SK-N-SH (cell line): ENCODE measurements at regions not wholly inside any gene's neighbourhood (a gene's known extent, or its start where the extent isn't known, plus 50 kb on each side); places are given as distances from the start of the nearest gene placed in this dataset.

ENCODE experiments used
- CTCF ChIA-PET: fragments of 300-600, 350-600 bp; formaldehyde crosslinking; extraction: SDS; loops from one replicate; lab custom pipeline; 2021; lab: Yijun Ruan, JAX
- POLR2A ChIA-PET: fragments of 350-600 bp; sonication (Branson Sonifier 250); formaldehyde crosslinking; extraction: SDS; loops from one replicate; lab custom pipeline; 2020; ENCODE audit warnings: antibody characterized with exemption, inconsistent platforms; lab: Yijun Ruan, JAX
- DNase-seq: peaks from one replicate; pipeline ENCODE4 v3.0.0; 2012
- H2AFZ ChIP-seq: fragments of 200-600 bp; sonication (generic); 2 replicates; pipeline ENCODE4 v1.8.1; 2016; ENCODE audit warnings: antibody characterized with exemption, mild to moderate bottlenecking, low read depth
- H3F3A ChIP-seq: fragments of 200-600 bp; sonication (generic); replicated peaks from 2 replicates; pipeline ENCODE3; 2016; ENCODE audit warnings: antibody characterized with exemption, mild to moderate bottlenecking; ENCODE audit not compliant: insufficient read depth
- H3K27ac ChIP-seq, 2 experiments: fragments of 200-500 bp in 1 of 2; fragments of 200-600 bp in 1 of 2; sonication (Bioruptor generic) in 1 of 2; sonication (generic), shearing (Covaris generic) in 1 of 2; 2 replicates each; pipeline versions ENCODE4 v1.5.1 to v1.6.1; 2014 to 2016; ENCODE audit warnings: low read depth in 2 of 2, inconsistent platforms in 1 of 2, low read length in 1 of 2, mild to moderate bottlenecking in 1 of 2, mixed read lengths in 1 of 2
- H3K27me3 ChIP-seq: fragments of 200-600 bp; sonication (generic), shearing (Covaris generic); 2 replicates; pipeline ENCODE4 v1.6.1; 2016; ENCODE audit warnings: mixed run types; ENCODE audit not compliant: insufficient read depth
- H3K36me3 ChIP-seq, 2 experiments: fragments of 200-500 bp in 1 of 2; fragments of 200-600 bp in 1 of 2; sonication (Bioruptor generic) in 1 of 2; sonication (generic) in 1 of 2; replicated peaks in 1 of 2; 2 replicates each; pipeline versions ENCODE3 to v1.5.1; 2014 to 2016; ENCODE audit warnings: low read length in 1 of 2, mild to moderate bottlenecking in 1 of 2; ENCODE audit not compliant: insufficient read depth in 2 of 2, control insufficient read depth in 1 of 2
- H3K4me1 ChIP-seq, 2 experiments: fragments of 200-500 bp in 1 of 2; fragments of 200-600 bp in 1 of 2; sonication (Bioruptor generic) in 1 of 2; sonication (generic), shearing (Covaris generic) in 1 of 2; 2 replicates each; pipeline versions ENCODE4 v1.5.1 to v1.6.1; 2014 to 2016; ENCODE audit warnings: low read depth in 1 of 2, low read length in 1 of 2, mixed run types in 1 of 2; ENCODE audit not compliant: insufficient read depth in 2 of 2, control insufficient read depth in 1 of 2
- H3K4me2 ChIP-seq: fragments of 200-600 bp; sonication (generic), shearing (Covaris generic); 2 replicates; pipeline ENCODE4 v1.6.1; 2017; ENCODE audit warnings: mixed run types
- H3K4me3 ChIP-seq, 2 experiments: fragments of 200-500 bp in 1 of 2; fragments of 200-600 bp in 1 of 2; sonication (Bioruptor generic) in 1 of 2; sonication (generic), shearing (Covaris generic) in 1 of 2; 2 replicates each; pipeline versions ENCODE4 v1.5.1 to v1.8.1; 2014 to 2016; ENCODE audit warnings: low read depth in 2 of 2, inconsistent platforms in 1 of 2, low read length in 1 of 2, mild to moderate bottlenecking in 1 of 2, mixed read lengths in 1 of 2, moderate library complexity in 1 of 2
- H3K79me2 ChIP-seq: fragments of 200-600 bp; sonication (generic); 2 replicates; pipeline ENCODE4 v1.8.1; 2017; ENCODE audit warnings: mild to moderate bottlenecking; ENCODE audit not compliant: insufficient read depth
- H3K9ac ChIP-seq: fragments of 200-600 bp; sonication (generic); 2 replicates; pipeline ENCODE4 v1.6.1; 2017; ENCODE audit warnings: mixed run types
- H3K9me2 ChIP-seq: fragments of 200-600 bp; sonication (generic); 2 replicates; pipeline ENCODE4 v1.6.1; 2017; ENCODE audit warnings: mixed run types
- H3K9me3 ChIP-seq: fragments of 200-600 bp; sonication (generic); 2 replicates; pipeline ENCODE4 v1.6.1; 2017; ENCODE audit warnings: mixed run types, mild to moderate bottlenecking, moderate library complexity
- H4K20me1 ChIP-seq: fragments of 200-600 bp; sonication (generic); 2 replicates; pipeline ENCODE4 v1.6.1; 2017; ENCODE audit warnings: mild to moderate bottlenecking, mixed run types; ENCODE audit not compliant: insufficient read depth
- CHD2 ChIP-seq: fragments of 150-350 bp; IDR thresholded peaks from 2 replicates; pipeline ENCODE4 v1.6.1; 2018; ENCODE audit warnings: low read length; ENCODE audit not compliant: partially characterized antibody
- EP300 ChIP-seq, 2 experiments: IDR thresholded peaks; 2 replicates each; pipeline versions ENCODE4 v1.4.0 to v1.6.1; 2012; ENCODE audit warnings: borderline replicate concordance in 1 of 2, low read depth in 1 of 2, low read length in 1 of 2
- FOSL2 ChIP-seq: IDR thresholded peaks from 2 replicates; pipeline ENCODE4 v1.4.0; 2012; ENCODE audit warnings: low read depth, mild to moderate bottlenecking, moderate library complexity, borderline replicate concordance
- GABPA ChIP-seq: IDR thresholded peaks from 2 replicates; pipeline ENCODE4 v1.4.0; 2012; ENCODE audit warnings: low read depth, mild to moderate bottlenecking
- MAX ChIP-seq: IDR thresholded peaks from 2 replicates; pipeline ENCODE4 v1.4.0; 2012; ENCODE audit warnings: low read depth
- MEF2A ChIP-seq: IDR thresholded peaks from 2 replicates; pipeline ENCODE4 v1.4.0; 2012; ENCODE audit warnings: low read depth, borderline replicate concordance
- MXI1 ChIP-seq: IDR thresholded peaks from 2 replicates; pipeline ENCODE4 v1.6.1; 2012; ENCODE audit warnings: mild to moderate bottlenecking, low read depth, low read length, improper control_type of control experiment
- NFIC ChIP-seq: IDR thresholded peaks from 2 replicates; pipeline ENCODE4 v1.4.0; 2012; ENCODE audit warnings: borderline replicate concordance
- NRF1 ChIP-seq: IDR thresholded peaks from 2 replicates; pipeline ENCODE4 v1.6.1; 2012; ENCODE audit warnings: low read depth, mild to moderate bottlenecking, low read length
- POLR2AphosphoS5 ChIP-seq: IDR thresholded peaks from 2 replicates; pipeline ENCODE4 v1.6.1; 2012; ENCODE audit warnings: low read depth, low read length
- RAD21 ChIP-seq: IDR thresholded peaks from 2 replicates; pipeline ENCODE4 v1.6.1; 2012; ENCODE audit warnings: mild to moderate bottlenecking, low read length
- SIN3A ChIP-seq: IDR thresholded peaks from 2 replicates; pipeline ENCODE4 v1.6.1; 2012; ENCODE audit warnings: low read depth, mild to moderate bottlenecking, low read length, moderate library complexity, borderline replicate concordance
- SMC3 ChIP-seq: IDR thresholded peaks from 2 replicates; pipeline ENCODE4 v1.6.1; 2012; ENCODE audit warnings: low read depth, low read length, improper control_type of control experiment
- TCF12 ChIP-seq: IDR thresholded peaks from 2 replicates; pipeline ENCODE4 v1.4.0; 2012
- USF1 ChIP-seq: IDR thresholded peaks from 2 replicates; pipeline ENCODE4 v1.4.0; 2012; ENCODE audit warnings: low read depth, borderline replicate concordance
- USF2 ChIP-seq: fragments of 150-350 bp; IDR thresholded peaks from 2 replicates; pipeline ENCODE4 v1.6.1; 2017; ENCODE audit warnings: antibody characterized with exemption, low read length, low read depth, borderline replicate concordance
- ZBTB33 ChIP-seq: IDR thresholded peaks from 2 replicates; pipeline ENCODE4 v1.4.0; 2012; ENCODE audit warnings: low read depth, borderline replicate concordance
- WGBS: methylation state at CpG from one replicate; pipeline ENCODE4 v1.1.6; 2017; ENCODE audit warnings: low lambda C conversion rate; 5-methylcytosine and 5-hydroxymethylcytosine counted together
- TF ChIP-seq, protein P1 (sequence below): IDR thresholded peaks from 2 replicates; pipeline ENCODE4 v1.6.1; 2012; ENCODE audit warnings: mild to moderate bottlenecking, low read depth, low read length, moderate library complexity
- TF ChIP-seq, protein P2 (sequence below): IDR thresholded peaks from 2 replicates; pipeline ENCODE4; 2012

GRCh38 chr18:65526099-65526498, 224.7 kb upstream of the CDH7 start:
- Histone ChIP-seq H3K9me3 (no peaks in the 10 kb centered on the region), H2AFZ (no peak overlapping the region), H3K36me3 (no peaks in the 10 kb centered on the region), H3K9ac (no peak overlapping the region), H3K4me3 (no peak overlapping the region), H3K27me3 (no peaks in the 10 kb centered on the region), H4K20me1 (no peaks in the 10 kb centered on the region), H3K79me2 (no peaks in the 10 kb centered on the region), H3K4me2 (no peak overlapping the region), H3K9me2 (no peaks in the 10 kb centered on the region), H3F3A (no peaks in the 10 kb centered on the region), H3K27ac (no peak overlapping the region), H3K4me1 (no peaks in the 10 kb centered on the region)
- 11% methylated on average over 1 of the region's 1 CpG for WGBS
- ChIA-PET CTCF (no interaction called here), POLR2A (no interaction called here)
- TF ChIP-seq SMC3 (no peak), TCF12 (no peak), EP300 (IDR thresholded peaks at IDR 0.05; ENCODE audit: borderline replicate concordance in 1 of 2, low read depth in 1 of 2, low read length in 1 of 2) (no peak), SIN3A (no peak), RAD21 (no peak), GABPA (no peak), CHD2 (no peak), ZBTB33 (no peak), MEF2A (no peak), NFIC (no peak), MXI1 (no peak), NRF1 (no peak), USF1 (no peak), FOSL2 (no peak), POLR2AphosphoS5 (no peak), USF2 (no peak), MAX (no peak)
- TF ChIP-seq, protein P1, sequence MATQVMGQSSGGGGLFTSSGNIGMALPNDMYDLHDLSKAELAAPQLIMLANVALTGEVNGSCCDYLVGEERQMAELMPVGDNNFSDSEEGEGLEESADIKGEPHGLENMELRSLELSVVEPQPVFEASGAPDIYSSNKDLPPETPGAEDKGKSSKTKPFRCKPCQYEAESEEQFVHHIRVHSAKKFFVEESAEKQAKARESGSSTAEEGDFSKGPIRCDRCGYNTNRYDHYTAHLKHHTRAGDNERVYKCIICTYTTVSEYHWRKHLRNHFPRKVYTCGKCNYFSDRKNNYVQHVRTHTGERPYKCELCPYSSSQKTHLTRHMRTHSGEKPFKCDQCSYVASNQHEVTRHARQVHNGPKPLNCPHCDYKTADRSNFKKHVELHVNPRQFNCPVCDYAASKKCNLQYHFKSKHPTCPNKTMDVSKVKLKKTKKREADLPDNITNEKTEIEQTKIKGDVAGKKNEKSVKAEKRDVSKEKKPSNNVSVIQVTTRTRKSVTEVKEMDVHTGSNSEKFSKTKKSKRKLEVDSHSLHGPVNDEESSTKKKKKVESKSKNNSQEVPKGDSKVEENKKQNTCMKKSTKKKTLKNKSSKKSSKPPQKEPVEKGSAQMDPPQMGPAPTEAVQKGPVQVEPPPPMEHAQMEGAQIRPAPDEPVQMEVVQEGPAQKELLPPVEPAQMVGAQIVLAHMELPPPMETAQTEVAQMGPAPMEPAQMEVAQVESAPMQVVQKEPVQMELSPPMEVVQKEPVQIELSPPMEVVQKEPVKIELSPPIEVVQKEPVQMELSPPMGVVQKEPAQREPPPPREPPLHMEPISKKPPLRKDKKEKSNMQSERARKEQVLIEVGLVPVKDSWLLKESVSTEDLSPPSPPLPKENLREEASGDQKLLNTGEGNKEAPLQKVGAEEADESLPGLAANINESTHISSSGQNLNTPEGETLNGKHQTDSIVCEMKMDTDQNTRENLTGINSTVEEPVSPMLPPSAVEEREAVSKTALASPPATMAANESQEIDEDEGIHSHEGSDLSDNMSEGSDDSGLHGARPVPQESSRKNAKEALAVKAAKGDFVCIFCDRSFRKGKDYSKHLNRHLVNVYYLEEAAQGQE = no peak
- TF ChIP-seq, protein P2, sequence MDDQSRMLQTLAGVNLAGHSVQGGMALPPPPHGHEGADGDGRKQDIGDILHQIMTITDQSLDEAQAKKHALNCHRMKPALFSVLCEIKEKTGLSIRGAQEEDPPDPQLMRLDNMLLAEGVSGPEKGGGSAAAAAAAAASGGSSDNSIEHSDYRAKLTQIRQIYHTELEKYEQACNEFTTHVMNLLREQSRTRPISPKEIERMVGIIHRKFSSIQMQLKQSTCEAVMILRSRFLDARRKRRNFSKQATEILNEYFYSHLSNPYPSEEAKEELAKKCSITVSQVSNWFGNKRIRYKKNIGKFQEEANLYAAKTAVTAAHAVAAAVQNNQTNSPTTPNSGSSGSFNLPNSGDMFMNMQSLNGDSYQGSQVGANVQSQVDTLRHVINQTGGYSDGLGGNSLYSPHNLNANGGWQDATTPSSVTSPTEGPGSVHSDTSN = no peak
- DNase-seq = no peak
